ENCODE measurements at regions not wholly inside any gene's neighbourhood (a gene's known extent, or its start where the extent isn't known, plus 50 kb on each side); places are given as distances from the start of the nearest gene placed in this dataset.

GRCh38 chr2:13335862-13336535, 619.3 kb downstream of the TRIB2 start:
- CTCF ChIA-PET (ENCODE audit: unreplicated experiment): no interaction called here
- no peak for TF ChIP-seq EZH2phosphoT487 (IDR thresholded peaks at IDR 0.05; ENCODE audit: borderline replicate concordance, low read depth, low read length)
- TF ChIP-seq, protein P1, sequence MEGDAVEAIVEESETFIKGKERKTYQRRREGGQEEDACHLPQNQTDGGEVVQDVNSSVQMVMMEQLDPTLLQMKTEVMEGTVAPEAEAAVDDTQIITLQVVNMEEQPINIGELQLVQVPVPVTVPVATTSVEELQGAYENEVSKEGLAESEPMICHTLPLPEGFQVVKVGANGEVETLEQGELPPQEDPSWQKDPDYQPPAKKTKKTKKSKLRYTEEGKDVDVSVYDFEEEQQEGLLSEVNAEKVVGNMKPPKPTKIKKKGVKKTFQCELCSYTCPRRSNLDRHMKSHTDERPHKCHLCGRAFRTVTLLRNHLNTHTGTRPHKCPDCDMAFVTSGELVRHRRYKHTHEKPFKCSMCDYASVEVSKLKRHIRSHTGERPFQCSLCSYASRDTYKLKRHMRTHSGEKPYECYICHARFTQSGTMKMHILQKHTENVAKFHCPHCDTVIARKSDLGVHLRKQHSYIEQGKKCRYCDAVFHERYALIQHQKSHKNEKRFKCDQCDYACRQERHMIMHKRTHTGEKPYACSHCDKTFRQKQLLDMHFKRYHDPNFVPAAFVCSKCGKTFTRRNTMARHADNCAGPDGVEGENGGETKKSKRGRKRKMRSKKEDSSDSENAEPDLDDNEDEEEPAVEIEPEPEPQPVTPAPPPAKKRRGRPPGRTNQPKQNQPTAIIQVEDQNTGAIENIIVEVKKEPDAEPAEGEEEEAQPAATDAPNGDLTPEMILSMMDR (conservative IDR thresholded peaks at IDR 0.05; ENCODE audit: low read length): no peak
- no peak for DNase-seq (ENCODE audit: low spot score)
- Histone ChIP-seq H3K4me2 (ENCODE audit: low read length) (no peak overlapping the region), H3K27ac (ENCODE audit: low read depth, low read length, poor library complexity, severe bottlenecking) (no peak overlapping the region), H2AFZ (ENCODE audit: low read length) (no peak overlapping the region), H3K4me1 (ENCODE audit: insufficient read depth, low read length, poor library complexity, severe bottlenecking) (no peaks in the 10 kb centered on the region), H3K36me3 (ENCODE audit: insufficient read depth, low read length) (no peaks in the 10 kb centered on the region), H4K20me1 (ENCODE audit: insufficient read depth, low read length) (no peaks in the 10 kb centered on the region), H3K9me2 (ENCODE audit: insufficient read depth, low read length) (peaks cover 2% of the 10 kb centered on the region; the same call in 1 of the 2 replicates), H3K79me2 (ENCODE audit: insufficient read depth, low read depth, low read length) (no peaks in the 10 kb centered on the region), H3K9me3 (ENCODE audit: low read length) (no peaks in the 10 kb centered on the region), H3K4me3 (ENCODE audit: low read depth, low read length, poor library complexity, severe bottlenecking) (no peak overlapping the region)
- intact Hi-C loops (cut with micrococcal nuclease; ENCODE audit: unreplicated experiment): no loop called here
- POLR2A ChIA-PET: interaction anchor here (0.5 kb wide), 2 partner anchors 99 to 867 kb away, joined by 3 to 5 read pairs; no protein-coding TSS in a partner anchor
- BruUV-seq (replicated peaks): no TSS peak

- Histone ChIP-seq H3K9me2 (ENCODE audit: insufficient read depth, low read length) (no peaks in the 10 kb centered on the region), H3K36me3 (ENCODE audit: insufficient read depth, low read length) (no peaks in the 10 kb centered on the region), H3K4me1 (ENCODE audit: insufficient read depth, low read length, poor library complexity, severe bottlenecking) (no peaks in the 10 kb centered on the region), H3K79me2 (ENCODE audit: insufficient read depth, low read depth, low read length) (no peaks in the 10 kb centered on the region), H3K4me2 (ENCODE audit: low read length) (no peak overlapping the region), H3K27ac (ENCODE audit: low read depth, low read length, poor library complexity, severe bottlenecking) (no peak overlapping the region), H3K4me3 (ENCODE audit: low read depth, low read length, poor library complexity, severe bottlenecking) (no peak overlapping the region), H4K20me1 (ENCODE audit: insufficient read depth, low read length) (no peaks in the 10 kb centered on the region), H2AFZ (ENCODE audit: low read length) (no peak overlapping the region), H3K9me3 (ENCODE audit: low read length) (no peaks in the 10 kb centered on the region)
- BruUV-seq (replicated peaks): no TSS peak
- ChIA-PET CTCF (ENCODE audit: unreplicated experiment) (no interaction called here), POLR2A (interaction anchor here (0.9 kb wide), 1 partner anchor 26 kb away, joined by 3 read pairs; no protein-coding TSS in a partner anchor)
- no peak for TF ChIP-seq EZH2phosphoT487 (IDR thresholded peaks at IDR 0.05; ENCODE audit: borderline replicate concordance, low read depth, low read length)
- TF ChIP-seq, protein P1 (conservative IDR thresholded peaks at IDR 0.05; ENCODE audit: low read length): no peak
- intact Hi-C loops (cut with micrococcal nuclease; ENCODE audit: unreplicated experiment): no loop called here
- DNase-seq (ENCODE audit: low spot score): no peak
Observed at GRCh38 chr2:13351068-13351467, 634.3 kb downstream of the TRIB2 start.

DNA sequence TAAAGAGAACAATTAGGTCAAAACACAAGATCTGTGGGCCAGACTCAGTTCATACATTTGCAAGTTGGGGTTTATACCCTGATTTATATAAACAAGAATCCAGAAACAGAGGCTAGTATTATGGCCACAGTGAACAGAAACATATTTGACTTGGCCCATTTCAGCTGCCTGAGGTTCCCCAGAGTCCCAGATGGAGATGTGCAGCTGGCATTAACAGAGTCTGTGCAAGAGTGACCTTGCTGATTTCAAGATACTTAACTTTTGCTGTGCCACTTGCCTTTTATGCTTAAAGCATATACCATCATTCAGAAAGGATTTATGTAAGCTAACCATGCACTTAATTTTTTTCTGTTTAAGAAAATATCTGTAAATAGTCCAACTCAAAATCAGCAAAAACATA, 636.3 kb downstream of the TRIB2 start:
- Histone ChIP-seq H3K79me2 (ENCODE audit: insufficient read depth, low read depth, low read length) (no peaks in the 10 kb centered on the region), H3K36me3 (ENCODE audit: insufficient read depth, low read length) (no peaks in the 10 kb centered on the region), H3K4me1 (ENCODE audit: insufficient read depth, low read length, poor library complexity, severe bottlenecking) (no peaks in the 10 kb centered on the region), H3K4me3 (ENCODE audit: low read depth, low read length, poor library complexity, severe bottlenecking) (no peak overlapping the region), H4K20me1 (ENCODE audit: insufficient read depth, low read length) (no peaks in the 10 kb centered on the region), H3K9me2 (ENCODE audit: insufficient read depth, low read length) (no peaks in the 10 kb centered on the region), H3K4me2 (ENCODE audit: low read length) (no peak overlapping the region), H3K9me3 (ENCODE audit: low read length) (no peaks in the 10 kb centered on the region), H2AFZ (ENCODE audit: low read length) (no peak overlapping the region), H3K27ac (ENCODE audit: low read depth, low read length, poor library complexity, severe bottlenecking) (no peak overlapping the region)
- ChIA-PET POLR2A (interaction anchor here (0.5 kb wide), 1 partner anchor 13 kb away, joined by 3 read pairs; no protein-coding TSS in a partner anchor), CTCF (ENCODE audit: unreplicated experiment) (no interaction called here)
- BruUV-seq (replicated peaks): no TSS peak
- intact Hi-C loops (cut with micrococcal nuclease; ENCODE audit: unreplicated experiment): no loop called here
- TF ChIP-seq, protein P1 (conservative IDR thresholded peaks at IDR 0.05; ENCODE audit: low read length): no peak
- no peak for TF ChIP-seq EZH2phosphoT487 (IDR thresholded peaks at IDR 0.05; ENCODE audit: borderline replicate concordance, low read depth, low read length)
- DNase-seq (ENCODE audit: low spot score): no peak
